Prostate gland (tissue), 2 donors: ENCODE measurements at regions not wholly inside any gene's neighbourhood (a gene's known extent, or its start where the extent isn't known, plus 50 kb on each side); places are given as distances from the start of the nearest gene placed in this dataset.

ENCODE experiments used
- DNase-seq: peaks from one replicate; pipeline ENCODE4 v3.0.0-alpha.2; 2019; ENCODE audit warnings: low spot score
- H3K27ac ChIP-seq, 2 donors: fragments of 200-600 bp; sonication (generic); 2 replicates each; pipeline ENCODE4 v1.5.1; 2017 to 2019
- H3K27me3 ChIP-seq: fragments of 200-600 bp; sonication (generic); replicated peaks from 2 replicates; pipeline ENCODE4 v1.5.1; 2019; ENCODE audit not compliant: insufficient read depth
- H3K36me3 ChIP-seq, 2 donors: fragments of 200-600 bp; sonication (generic); 1 replicate in 1 of 2; 2 replicates in 1 of 2; pipeline versions ENCODE4 v1.5.1 to v1.8.1; 2017 to 2019
- H3K4me1 ChIP-seq: fragments of 200-600 bp; sonication (generic); replicated peaks from 2 replicates; pipeline ENCODE4 v1.5.1; 2019
- H3K4me3 ChIP-seq, 2 donors: fragments of 200-600 bp; sonication (generic); 2 replicates each; pipeline ENCODE4 v1.5.1; 2017 to 2019
- H3K9me3 ChIP-seq: fragments of 200-600 bp; sonication (generic); 2 replicates; pipeline ENCODE4 v1.5.1; 2017
- POLR2A ChIP-seq: fragments of 450-650 bp; IDR thresholded peaks from one replicate; pipeline ENCODE4 v1.6.1; 2016; ENCODE audit warnings: antibody characterized with exemption, mild to moderate bottlenecking
- POLR2AphosphoS5 ChIP-seq: sonication (generic); formaldehyde crosslinking; IDR thresholded peaks from one replicate; pipeline ENCODE4 v1.6.1; 2017; ENCODE audit warnings: antibody characterized with exemption
- WGBS: methylation state at CpG from one replicate; pipeline ENCODE4 v1.1.5; 2018; 5-methylcytosine and 5-hydroxymethylcytosine counted together
- intact Hi-C: fragments of 100-400 bp; cut with DNase I; formaldehyde crosslinking; loops from one replicate; pipeline ENCODE4 v1.14.2; 2022
- TF ChIP-seq, protein P1 (sequence below), 4 experiments: fragments of 200-600 bp in 2 of 4; fragments of 450-650 bp in 2 of 4; sonication (generic) in 2 of 4; IDR thresholded peaks; 1 replicate in 3 of 4; 2 replicates in 1 of 4; pipeline ENCODE4 v1.5.1; 2016 to 2019; ENCODE audit warnings: antibody characterized with exemption in 4 of 4, mild to moderate bottlenecking in 2 of 4, moderate library complexity in 2 of 4

DNA sequence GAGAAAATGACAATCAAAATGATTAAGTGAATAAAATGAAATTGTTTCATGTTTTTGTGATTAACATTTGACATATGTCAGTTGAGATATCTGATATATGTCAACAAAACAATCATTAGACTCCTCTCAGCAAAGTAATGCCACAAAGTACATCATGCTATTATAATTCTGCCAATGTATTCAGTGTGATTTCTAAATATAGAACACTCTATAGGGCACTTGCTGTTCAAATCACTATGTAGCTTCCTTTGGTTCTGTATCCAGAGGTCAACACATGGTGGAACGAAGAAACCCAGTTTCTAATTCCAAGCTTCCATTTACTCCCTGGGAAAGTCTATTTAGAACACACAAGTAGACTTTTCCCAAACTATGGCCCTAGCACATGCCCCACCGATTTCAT is 227.5 kb upstream of the FAM83B start:
- H3K27me3 ChIP-seq, result no peaks in the 10 kb centered on the region
- no peak for DNase-seq
- H3K4me1 ChIP-seq, result no peaks in the 10 kb centered on the region
- 90% methylated on average over 2 of the region's 2 CpGs for WGBS
- H3K4me3 ChIP-seq, result no peak overlapping the region
- H3K9me3 ChIP-seq, result no peaks in the 10 kb centered on the region
- intact Hi-C loops, result no loop called here
- no peak overlapping the region for H3K27ac ChIP-seq
- no peaks in the 10 kb centered on the region for H3K36me3 ChIP-seq
- TF ChIP-seq, protein P1, sequence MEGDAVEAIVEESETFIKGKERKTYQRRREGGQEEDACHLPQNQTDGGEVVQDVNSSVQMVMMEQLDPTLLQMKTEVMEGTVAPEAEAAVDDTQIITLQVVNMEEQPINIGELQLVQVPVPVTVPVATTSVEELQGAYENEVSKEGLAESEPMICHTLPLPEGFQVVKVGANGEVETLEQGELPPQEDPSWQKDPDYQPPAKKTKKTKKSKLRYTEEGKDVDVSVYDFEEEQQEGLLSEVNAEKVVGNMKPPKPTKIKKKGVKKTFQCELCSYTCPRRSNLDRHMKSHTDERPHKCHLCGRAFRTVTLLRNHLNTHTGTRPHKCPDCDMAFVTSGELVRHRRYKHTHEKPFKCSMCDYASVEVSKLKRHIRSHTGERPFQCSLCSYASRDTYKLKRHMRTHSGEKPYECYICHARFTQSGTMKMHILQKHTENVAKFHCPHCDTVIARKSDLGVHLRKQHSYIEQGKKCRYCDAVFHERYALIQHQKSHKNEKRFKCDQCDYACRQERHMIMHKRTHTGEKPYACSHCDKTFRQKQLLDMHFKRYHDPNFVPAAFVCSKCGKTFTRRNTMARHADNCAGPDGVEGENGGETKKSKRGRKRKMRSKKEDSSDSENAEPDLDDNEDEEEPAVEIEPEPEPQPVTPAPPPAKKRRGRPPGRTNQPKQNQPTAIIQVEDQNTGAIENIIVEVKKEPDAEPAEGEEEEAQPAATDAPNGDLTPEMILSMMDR (IDR thresholded peaks at IDR 0.05), result no peak
- TF ChIP-seq POLR2AphosphoS5 (no peak), POLR2A (no peak)

DNA sequence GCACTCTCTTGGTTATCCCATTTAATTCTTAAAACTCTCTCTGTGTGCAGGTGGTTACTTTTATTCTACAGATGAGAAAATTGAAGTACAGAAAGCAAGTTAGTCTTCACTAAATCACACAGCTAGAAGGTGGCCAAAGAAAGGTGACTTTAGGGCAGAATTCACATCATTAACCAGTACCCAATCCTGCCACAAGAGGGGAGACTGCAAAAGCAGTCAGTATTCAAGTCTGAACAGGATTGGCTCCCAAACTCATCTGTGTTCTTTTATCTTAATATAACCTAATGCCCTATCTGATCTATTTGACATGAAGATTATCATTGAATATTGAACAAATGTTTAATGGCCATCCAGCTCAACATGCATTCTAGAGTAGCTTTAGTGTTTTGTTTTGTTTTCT is 225.3 kb upstream of the FAM83B start:
- intact Hi-C loops, result no loop called here
- Histone ChIP-seq H3K4me3 (no peak overlapping the region), H3K9me3 (no peaks in the 10 kb centered on the region), H3K4me1 (no peaks in the 10 kb centered on the region), H3K27me3 (no peaks in the 10 kb centered on the region), H3K36me3 (no peaks in the 10 kb centered on the region), H3K27ac (no peak overlapping the region)
- no peak for DNase-seq
- TF ChIP-seq POLR2AphosphoS5 (no peak), POLR2A (no peak)
- TF ChIP-seq, protein P1 (IDR thresholded peaks at IDR 0.05), result peak in 1 of 4 experiments; percentile 59

DNA sequence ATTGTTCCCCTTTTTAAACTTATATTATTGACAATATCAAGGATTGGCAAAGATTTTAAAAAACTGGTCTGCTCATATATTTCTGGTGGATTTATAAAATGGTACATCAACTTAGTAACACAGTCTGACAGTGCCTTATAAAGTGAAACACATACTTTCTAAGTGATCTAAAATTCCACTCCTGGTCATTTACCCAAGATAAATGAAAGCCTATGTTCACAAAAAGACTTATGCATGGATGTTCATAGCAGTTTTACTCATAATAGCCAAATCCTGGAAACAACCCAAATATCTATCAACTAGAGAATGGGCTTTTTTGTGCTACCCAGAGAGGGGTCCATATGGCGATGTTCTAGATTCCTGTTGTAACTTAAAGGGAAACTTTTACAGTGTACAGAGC is 222.4 kb upstream of the FAM83B start:
- DNase-seq, result no peak
- no peaks in the 10 kb centered on the region for H3K4me1 ChIP-seq
- intact Hi-C loops, result no loop called here
- no peaks in the 10 kb centered on the region for H3K27me3 ChIP-seq
- TF ChIP-seq POLR2AphosphoS5 (no peak), POLR2A (no peak)
- TF ChIP-seq, protein P1 (IDR thresholded peaks at IDR 0.05), result no peak
- no peaks in the 10 kb centered on the region for H3K36me3 ChIP-seq
- no peaks in the 10 kb centered on the region for H3K9me3 ChIP-seq
- H3K4me3 ChIP-seq, result no peak overlapping the region
- H3K27ac ChIP-seq, result no peak overlapping the region
- 97% methylated on average over 1 of the region's 1 CpG for WGBS

DNA sequence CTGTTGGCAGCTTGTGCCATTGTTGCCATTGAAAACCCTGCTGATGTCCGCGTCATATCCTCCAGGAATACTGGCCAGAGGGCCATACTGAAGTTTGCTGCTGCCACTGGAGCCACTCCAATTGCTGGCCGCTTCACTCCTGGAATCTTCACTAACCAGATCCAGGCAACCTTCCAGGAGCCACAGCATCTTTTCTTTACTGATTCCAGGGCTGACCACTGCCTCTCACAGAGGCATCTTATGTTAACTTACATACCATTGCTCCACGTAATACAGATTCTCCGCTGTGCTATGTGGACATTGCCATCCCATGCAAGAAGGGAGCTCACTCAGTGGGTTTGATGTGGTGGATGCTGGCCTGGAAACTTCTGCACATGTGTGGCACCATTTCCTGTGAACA is 221.8 kb upstream of the FAM83B start:
- Histone ChIP-seq H3K9me3 (no peaks in the 10 kb centered on the region), H3K4me1 (no peaks in the 10 kb centered on the region), H3K36me3 (no peaks in the 10 kb centered on the region), H3K27me3 (no peaks in the 10 kb centered on the region), H3K4me3 (no peak overlapping the region), H3K27ac (no peak overlapping the region)
- no peak for TF ChIP-seq POLR2A
- no peak for TF ChIP-seq POLR2AphosphoS5
- TF ChIP-seq, protein P1 (IDR thresholded peaks at IDR 0.05), result no peak
- intact Hi-C loops, result no loop called here
- WGBS, result 98% methylated on average over 5 of the region's 5 CpGs
- DNase-seq, result no peak

DNA sequence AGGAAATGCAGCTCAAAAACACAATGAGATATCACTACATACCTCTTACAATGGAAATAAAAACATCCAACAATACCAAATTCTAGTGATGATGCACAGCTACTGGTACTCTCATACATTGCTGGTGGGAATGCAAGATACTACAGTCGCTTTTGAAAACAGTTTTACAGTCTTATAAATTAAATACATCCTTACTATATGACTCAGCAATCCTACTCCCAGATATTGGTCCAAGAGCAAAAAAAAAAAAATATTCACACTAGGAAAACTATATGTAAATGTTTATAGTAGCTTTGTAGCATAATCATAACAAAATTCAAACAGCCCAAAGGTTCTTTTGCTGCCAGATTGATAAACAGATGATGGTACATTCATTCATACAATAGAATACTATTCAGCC is 217.4 kb upstream of the FAM83B start:
- no peak for DNase-seq
- Histone ChIP-seq H3K27ac (no peak overlapping the region), H3K27me3 (no peaks in the 10 kb centered on the region), H3K4me3 (no peak overlapping the region), H3K9me3 (no peaks in the 10 kb centered on the region), H3K4me1 (no peaks in the 10 kb centered on the region), H3K36me3 (no peaks in the 10 kb centered on the region)
- intact Hi-C loops, result no loop called here
- WGBS, result 67% methylated on average over 1 of the region's 1 CpG
- TF ChIP-seq, protein P1 (IDR thresholded peaks at IDR 0.05), result no peak
- no peak for TF ChIP-seq POLR2A
- no peak for TF ChIP-seq POLR2AphosphoS5
